Esophagus mucosa (tissue), 1 donor: ENCODE measurements at regions not wholly inside any gene's neighbourhood (a gene's known extent, or its start where the extent isn't known, plus 50 kb on each side); places are given as distances from the start of the nearest gene placed in this dataset.

ENCODE experiments used
- ATAC-seq: fragments of 200-7000 bp; cut with Tn5 transposase; one replicate; pipeline ENCODE4 v1.9.1; 2020
- donor health status: DM: yes; HTN: yes; CAD: no.

DNA sequence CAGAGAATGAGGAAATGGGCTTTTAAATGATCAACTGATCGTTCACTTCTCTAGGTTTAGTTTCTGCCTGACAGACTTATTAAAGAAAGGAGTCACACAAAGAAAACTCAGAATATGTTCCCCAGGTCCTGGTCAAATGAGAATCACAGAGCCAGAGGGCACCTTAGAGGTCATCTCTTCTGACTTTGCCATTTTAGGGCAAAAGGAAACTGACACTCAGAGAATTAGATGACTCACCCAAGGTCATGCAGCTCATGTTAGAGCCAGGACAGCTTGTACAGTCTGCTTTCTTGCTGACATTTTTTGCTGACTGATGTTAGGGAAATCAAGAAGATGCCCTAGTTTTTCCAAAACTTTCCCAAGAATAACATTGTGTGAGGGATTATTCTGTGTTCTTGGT lies 312.7 kb upstream of the SP8 start:
- ATAC-seq = no peak

DNA sequence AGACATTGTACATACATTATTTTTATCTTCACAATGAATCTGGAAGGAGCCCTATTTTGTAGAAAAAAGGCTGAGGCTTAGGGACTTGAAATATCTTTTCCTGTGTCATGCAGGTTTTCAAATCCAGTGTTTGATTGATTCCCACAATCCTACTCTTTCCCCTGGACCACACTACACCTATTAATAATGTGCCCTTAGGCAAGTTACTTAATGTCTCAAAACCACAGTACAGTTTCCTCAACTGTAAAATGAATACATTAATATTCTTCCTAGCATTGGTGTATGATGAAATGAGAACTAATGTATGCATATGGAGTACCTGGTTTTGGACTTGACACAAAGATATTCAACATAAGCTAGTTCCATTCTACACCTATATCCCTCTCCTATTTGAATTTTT lies 313.3 kb upstream of the SP8 start:
- no peak for ATAC-seq

DNA sequence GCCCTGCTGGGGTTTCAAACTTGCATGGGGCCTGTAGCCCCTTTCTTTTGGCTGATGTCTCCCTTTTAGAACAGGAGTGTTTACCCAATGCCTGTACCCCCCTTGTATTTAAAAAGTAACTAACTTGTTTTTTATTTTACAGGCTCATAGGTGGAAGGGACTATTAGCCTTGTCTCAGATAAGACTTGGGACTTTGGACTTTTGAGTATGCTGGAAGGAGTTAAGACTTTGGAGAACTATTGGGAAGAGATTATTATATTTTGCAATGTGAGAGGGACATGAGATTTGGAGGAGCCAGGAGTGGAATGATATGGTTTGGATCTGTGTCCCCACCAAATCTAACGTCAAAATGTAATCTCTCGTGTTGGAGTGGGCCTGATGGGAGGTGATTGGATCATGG lies 314.9 kb upstream of the SP8 start:
- ATAC-seq = no peak

DNA sequence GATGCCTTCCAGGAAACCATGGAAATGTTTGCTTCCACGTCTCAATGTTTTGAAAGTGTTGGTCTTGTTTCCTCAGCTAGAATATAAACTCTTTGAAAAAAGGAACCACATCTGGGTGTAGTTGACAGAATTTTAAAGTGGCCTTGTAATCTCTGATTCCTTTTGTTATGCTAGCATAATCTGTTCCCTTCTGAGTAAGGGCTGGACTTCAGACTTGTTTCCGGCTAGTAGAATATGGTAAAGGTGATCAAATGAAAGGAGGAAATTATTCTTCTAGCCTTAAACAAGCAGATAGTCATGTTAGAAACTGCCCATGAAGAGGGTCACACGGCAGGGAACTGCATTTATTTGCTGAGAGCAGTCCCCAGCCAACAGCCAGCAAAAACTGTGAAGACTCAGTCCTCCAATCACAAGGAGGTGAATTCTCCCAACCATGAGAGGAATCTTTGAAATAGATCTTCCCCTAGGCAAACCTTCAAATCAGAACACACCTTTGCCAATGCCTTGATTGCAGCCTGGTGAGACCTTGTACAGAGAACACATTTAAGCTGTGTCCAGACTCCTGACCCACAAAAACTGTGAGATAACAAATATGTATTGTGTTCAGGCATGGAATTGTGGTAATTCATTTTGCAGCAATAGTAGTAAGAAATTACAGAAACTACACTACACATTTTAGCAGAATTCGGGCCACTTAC lies 316.9 kb upstream of the SP8 start:
- no peak for ATAC-seq

DNA sequence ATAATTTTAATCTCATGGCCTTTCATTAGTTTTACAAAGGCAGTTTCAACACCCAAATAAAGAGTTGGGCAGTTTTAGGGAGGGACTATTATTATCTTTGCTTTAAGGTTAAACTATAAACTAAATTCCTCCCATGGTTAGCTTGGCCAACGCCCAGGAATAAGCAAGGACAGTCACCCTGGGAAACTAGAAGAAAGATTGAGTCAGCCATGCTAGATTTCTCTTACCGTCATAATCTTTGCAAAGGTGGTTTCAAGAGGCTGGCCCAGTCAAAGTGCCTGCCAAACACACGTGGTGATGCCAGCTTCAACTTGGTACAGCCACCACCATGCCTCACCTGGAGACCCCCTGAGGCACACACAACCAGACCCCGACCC lies 317.4 kb upstream of the SP8 start:
- no peak for ATAC-seq

DNA sequence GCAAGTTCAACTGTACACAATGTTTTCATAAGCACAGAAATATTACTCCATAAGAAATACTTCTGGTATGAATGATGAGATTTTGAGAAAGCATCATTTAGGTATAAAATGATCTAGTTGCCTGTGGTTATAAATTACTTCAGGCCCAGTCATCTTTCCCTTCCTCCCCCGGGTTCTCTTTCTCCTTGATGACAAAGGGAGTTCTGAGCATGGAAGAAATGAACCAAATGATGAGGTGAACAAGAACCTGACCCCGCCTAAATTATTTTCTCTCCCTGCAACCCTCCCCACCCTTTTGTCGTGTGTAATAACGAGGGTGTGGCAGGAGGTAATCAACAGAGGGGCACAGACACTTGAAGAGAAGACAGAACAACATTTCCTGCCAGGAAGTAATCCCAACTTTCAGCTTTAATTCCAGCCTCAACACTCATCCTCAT lies 319.6 kb upstream of the SP8 start:
- no peak for ATAC-seq

DNA sequence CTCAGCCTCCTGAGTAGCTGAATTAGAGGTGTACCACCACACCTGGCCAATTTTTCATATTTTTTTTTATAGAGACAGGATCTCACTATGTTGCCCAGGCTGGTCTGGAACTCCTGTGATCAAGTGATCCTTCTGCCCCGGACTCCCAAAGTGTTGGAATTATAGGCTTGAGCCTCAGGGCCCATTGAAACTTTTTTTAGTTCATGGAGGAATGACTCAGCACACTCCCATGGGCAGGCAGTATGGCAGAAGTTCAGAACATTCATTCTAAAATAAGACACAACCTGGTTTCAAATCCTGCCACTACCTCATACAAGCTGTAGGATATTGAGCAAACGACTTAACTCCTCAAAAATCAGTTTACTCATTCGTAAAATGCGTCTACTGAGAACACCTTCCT lies 320.4 kb upstream of the SP8 start:
- no peak for ATAC-seq

DNA sequence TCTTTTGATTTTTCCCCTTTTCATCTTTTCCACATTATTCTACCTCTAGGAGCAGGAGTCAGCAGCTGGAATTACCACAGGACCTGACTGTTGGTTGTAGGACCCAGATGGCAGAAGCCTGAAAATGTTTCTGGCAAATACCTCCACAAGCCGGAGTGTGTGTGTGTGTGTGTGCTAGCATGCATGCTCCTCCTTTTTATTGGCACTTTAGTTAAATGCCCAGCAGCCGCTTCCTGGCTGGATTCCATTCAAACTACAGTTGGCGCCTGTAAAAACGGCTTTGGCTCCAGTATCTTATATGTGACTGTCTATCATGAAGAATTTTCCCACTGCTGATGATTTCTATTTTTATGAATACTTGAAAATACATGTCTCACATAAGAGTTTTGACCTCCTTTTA lies 319.7 kb upstream of the SP4 start:
- ATAC-seq = no peak

DNA sequence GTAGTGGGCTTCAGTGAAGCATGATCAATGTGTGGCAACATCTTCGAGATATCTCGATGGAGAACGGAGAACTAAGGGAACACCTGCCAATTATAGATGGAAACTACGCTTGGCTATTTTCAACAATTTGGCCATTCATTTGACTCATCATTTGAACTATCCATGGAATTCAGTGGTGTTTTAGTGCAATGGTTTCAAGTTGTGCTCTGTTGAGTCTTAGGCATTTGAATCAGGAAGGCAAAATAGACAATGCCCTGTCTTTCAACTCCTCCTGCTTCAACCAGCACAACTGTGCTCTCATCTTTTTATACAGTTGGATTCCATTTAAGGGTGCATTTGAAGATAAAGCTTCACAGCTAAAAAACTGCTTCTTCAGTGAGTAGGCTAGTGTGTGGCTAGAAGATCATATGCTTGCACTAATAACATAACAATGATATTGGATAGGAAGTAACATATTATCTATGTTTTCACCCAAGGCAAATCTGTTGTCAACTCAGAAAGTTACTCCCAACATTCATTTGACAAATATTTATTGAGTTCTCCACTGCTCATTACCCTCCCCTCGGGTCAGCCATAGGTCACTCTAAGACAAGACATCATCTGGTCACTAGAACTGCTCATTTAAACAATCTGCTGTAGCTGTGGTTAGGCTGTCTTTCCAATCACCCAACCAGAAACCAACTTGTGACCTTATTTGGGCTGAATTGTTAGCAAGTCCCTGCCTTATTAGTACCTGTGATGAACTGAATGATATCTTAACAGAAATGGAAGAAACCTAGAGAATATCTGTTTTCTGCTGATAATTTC lies 314.1 kb upstream of the SP4 start:
- no peak for ATAC-seq

DNA sequence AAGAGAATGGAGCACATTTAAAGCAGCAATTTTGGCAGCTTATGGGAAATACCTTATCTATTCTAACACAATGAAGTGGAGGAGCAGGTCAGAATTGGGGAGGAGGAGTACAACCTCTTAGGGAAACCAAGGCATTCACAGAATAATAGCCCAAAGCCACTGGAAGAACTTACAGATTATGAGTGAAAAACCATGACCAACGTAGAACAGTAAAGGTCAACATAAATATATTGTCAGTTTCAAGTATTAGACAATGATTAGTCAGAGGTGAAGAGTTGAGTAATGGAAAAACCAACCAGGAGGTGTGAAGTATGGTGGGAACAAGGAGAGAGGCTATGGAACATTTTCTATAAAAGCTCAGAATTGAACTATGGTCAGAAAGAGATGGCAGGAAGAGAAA lies 304.3 kb upstream of the SP4 start:
- ATAC-seq = no peak

DNA sequence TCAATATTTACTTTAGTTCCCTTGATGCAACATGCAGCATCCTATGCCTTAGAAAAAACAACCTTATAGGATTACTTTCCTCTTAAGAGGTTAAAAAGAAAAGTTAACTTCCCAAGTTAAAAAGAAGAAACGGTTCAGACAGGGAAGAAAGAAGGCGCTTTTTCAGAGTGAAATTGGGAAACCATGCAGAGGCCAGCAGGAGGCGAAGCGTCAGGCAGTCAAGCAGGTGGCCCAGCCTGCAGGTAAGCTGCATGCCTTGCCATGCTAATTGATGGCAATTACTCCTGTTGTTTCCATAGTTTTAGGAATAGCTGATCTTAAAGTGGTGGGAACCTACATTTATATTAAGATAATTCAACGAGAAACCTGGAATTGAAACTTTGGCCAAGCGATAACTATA lies 302.6 kb upstream of the SP4 start:
- ATAC-seq = no peak

DNA sequence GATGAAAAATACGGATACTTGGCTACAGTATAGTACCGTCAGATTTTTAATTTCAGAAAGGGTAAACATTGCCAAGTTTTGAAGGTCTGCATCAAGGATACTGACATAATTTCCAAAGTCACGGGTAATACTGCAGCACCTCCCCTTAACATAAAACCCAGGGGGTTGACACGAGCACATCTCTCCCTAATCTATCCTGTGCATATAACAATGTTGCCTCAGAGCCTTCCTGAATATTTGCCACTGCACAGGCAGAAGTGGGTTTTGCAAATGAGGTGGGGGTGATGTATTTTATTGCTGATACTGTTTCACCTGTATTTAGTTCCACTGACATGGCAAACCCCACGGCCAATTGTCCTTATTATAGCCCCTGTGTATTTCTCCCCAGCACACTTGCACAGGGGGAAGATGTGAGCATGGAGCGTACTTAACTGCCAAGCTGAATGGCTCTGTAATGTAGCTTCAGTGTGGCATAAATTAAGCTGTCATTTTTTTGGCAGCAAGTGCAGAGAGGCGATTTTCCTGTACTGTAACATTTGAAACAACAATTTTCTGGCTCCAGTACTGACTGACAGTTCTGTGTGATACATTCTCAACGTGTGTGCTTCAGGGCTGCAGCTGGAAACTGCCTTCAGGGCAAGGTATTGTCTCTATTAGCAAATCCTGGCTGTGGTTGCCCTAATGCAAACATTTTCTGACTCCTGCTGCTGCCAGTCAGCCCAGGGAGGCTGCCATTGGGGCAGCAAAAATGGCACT lies 299.6 kb upstream of the SP4 start:
- peak; percentile 75 for ATAC-seq

DNA sequence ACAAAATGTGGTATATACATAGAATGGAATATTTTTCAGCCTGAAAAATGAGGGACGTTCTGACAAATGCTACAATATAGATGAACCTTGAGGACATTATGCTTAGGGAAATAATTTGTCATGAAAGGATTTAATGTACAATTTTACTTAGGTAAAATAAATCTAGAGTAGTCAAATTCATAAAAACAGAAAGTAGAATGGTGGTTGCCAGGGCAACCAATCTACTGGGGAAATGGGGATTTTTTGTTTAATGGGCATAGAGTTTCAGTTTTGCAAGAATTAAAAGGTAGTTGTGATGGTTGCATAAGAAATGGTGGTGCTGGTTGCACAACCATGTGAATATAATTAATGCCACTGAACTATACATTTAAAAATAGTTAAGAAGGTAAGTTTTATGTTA lies 296.0 kb upstream of the SP4 start:
- no peak for ATAC-seq

DNA sequence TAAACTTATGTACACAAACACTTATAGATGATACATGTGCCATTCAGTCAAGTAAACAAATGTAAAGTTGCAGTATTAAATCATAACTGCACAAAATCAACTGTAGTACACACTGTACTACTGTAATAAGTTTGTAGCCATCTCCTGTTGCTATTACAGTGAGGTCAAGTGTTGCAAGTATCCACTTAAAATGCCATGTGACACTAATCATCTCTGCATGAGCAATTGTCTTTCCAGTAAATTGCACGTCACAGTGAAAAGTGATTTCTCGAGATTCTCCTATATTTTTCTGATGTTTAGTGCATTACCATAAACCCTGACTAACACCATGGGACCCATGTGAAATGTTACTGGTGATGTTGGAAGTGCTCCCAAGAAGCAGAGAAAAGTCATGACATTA lies 293.3 kb upstream of the SP4 start:
- ATAC-seq = no peak

DNA sequence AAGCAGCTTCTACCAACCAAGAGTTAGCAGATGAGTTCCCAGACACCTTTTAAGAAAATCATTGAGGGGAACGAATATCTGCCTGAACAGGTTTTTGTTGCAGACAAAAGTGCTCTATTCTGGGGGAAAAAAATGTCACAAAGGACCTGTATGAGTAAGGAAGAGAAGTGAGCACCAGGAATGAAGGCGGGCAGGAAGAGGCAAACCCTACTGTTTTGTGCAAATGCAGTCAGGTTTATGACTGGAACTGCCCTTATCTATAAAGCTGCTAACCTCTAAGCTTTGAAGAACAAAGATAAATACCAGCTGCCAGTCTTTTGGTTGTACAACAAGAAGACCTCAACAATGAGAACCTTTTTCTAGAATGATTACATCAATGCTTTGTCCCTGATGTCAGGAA lies 292.4 kb upstream of the SP4 start:
- peak; percentile 59 for ATAC-seq

DNA sequence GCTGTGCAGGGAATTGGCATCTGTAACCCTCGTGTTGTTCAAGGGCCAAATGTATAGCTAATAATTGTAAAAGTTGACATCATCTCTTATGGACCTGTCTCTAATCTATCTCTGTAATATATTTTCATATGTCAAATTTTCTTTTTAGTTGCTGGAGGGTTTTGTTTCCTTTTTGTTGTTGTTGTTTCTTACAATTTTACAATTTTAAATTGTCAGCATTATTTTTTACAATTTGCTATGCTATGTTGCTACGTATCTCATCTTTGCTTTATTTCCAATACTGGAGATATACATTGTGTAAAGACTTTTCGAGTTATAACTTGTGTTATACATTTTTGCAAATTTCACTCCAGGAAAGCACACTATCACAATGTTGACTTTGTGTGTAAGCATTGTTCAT lies 290.2 kb upstream of the SP4 start:
- ATAC-seq = no peak

DNA sequence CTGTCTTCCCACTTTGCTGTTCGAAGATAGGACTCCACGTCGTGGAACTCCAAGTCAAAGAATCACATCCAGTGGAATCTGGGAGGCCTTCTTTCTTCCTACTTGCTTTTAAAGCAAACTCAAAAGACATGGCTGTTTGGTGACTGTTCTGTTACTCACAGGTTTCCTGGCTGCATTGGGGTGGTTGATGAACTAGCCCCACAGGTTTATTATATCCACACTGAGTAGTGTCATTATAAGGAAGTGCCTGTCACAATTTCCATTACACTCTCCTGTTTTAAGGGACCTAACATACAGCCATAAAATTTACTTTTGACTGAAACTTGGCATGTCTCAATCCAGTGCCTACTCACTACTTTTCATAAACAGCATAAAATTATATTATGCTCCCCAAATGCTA lies 287.3 kb upstream of the SP4 start:
- peak; percentile 89 for ATAC-seq

DNA sequence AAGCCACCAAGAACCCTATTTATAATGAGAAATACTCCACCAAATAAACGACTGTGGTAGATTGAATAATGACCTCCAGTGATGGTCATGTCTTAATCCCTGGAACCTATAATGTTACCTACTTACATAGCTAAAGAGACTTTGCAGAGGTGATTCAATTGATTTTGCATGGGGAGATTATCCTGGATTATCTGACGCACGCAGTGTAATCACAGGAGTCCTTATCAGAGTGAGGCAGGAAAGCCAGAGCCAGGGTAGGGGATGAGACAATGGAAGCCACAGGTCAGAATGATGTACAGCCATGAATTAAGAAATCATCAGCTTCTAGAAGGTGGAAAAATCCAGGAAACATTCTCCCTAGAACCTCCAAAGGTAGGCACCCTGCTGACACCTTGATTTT lies 286.4 kb upstream of the SP4 start:
- no peak for ATAC-seq

DNA sequence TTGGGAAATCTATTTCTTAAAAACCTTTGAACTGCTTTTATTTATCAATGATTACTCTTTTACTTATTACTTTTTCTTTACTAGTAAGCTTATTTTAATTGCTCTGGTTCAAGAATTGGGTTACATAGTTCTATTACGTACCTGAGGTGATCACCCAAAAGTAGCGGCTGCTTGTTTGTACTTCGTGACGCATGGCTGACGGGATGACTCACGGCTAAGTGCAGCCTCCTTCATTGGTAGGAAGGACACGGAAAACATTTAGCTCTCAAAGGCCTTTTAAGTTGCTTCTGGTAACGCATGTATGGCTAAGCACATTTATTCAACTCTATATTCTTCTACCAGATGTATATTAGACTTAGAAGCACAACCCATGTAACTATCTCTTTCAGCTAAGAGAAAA lies 285.8 kb upstream of the SP4 start:
- peak; percentile 52 for ATAC-seq

DNA sequence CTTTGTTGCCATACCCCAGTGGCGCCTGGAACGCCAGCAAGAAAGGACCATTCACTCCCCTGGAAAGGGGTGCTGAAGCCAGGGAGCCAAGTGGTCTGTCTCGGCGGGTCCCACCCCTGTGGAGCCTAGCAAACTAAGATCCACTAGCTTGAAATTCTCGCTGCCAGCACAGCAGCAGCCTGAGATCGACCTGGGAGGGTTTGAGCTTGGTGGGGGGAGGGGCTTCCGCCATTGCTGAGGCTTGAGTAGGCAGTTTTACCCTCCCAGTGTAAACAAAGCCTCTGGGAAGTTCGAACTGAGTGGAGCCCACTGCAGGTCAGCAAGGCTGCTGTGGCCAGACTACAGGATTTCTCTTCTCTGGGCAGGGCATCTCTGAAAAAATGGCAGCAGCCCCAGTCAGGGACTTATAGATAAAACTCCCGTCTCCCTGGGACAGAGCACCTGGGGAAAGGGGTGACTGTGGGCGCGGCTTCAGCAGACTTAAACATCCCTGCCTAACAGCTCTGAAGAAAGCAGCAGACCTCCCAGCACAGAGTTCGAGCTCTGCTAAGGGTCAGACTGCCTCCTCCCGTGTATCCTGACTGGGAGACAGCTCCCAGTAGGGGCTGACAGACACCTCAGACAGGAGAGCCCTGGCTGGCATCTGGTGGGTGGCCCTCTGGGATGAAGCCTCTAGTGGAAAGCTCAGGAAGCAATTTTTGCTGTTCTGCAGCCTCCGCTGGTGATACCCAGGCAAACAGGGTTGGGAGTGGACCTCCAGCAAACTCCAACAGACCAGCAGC lies 281.1 kb upstream of the SP4 start:
- no peak for ATAC-seq

DNA sequence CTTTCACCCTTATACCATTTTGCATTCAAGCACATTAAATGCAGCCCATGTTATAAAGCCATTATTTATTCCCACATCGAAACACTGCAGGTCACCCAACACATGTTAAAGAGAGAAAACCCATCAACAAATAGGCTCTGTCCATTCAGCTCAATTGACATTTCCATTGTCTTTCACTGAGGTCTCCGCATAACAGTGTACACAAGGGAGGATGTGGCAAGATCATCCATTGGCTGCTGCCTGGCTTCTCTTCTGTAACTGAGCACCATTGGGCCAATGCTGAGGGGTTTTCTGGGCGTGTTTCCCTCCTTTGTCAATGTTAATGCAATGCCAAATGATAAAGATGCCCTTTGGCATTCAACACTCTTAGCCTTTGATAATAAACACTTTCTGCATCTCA lies 278.1 kb upstream of the SP4 start:
- ATAC-seq = no peak

DNA sequence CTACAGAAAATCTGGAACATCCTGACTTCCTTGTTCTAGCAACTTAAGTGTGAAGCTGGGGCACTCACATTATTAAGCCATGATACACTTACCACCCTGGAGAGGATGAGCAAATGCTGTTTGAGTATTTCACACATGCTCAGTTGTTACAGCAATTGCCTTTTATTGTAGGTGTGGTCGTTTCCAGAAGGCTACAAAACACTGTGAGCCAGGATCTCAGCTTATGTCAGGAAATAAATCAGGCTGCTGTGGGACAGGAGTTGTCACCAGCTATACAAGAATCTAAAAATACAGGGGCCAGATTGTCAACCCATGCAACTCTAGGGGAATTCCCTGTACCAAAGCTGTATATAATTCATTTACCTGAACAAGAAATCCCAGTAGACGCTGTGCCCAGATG lies 273.3 kb upstream of the SP4 start:
- no peak for ATAC-seq

DNA sequence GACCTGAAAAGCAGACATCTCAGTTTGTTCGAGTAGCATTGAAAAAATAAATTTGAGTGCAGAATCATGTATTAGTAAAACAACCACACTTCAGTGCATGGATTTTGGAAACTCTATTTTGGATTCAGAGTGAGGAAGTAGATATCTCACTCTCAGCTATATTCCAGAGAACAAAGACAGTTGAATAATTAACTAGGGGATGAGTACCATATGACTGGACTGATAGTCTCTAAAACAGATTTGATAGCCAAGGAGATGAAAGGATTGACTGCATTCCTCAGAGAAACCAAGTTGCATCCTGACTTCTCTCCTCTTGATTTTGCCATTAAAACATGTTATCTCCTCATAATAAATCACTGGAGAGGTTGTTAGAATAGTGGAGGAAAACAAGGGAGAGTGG lies 268.4 kb upstream of the SP4 start:
- no peak for ATAC-seq
